ENCODE measurements at regions not wholly inside any gene's neighbourhood (a gene's known extent, or its start where the extent isn't known, plus 50 kb on each side); places are given as distances from the start of the nearest gene placed in this dataset.

DNA sequence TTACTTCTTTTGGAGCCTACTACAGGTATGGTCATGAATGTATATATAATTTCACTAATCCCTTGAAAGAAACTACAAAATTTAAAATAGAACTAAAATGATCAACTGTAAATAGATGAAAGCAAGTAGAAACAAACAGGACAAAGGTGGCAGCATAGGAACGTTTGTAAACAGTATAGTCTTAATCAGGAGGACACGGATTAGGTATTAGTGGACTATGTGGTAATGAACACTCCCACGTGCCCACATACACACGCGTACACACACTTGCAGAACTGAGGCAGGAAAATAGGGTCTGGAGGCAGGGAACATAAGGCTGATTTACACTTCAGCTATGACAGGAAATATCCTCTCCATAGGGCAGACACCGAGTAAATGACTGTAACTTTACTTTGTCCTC is 1397.8 kb downstream of the NCAM2 start (continued):
- no peak for TF ChIP-seq KDM5A (IDR thresholded peaks at IDR 0.05; ENCODE audit: low read length)

Measured in H1 (cell line).